K562 (cell line): ENCODE measurements at regions not wholly inside any gene's neighbourhood (a gene's known extent, or its start where the extent isn't known, plus 50 kb on each side); places are given as distances from the start of the nearest gene placed in this dataset.

Experiments
- ATAC-seq: fragments of 200-7000 bp; cut with Tn5 transposase; 3 replicates; pipeline ENCODE4 v1.9.1; 2020; ENCODE audit warnings: moderate library complexity
- BruUV-seq: library from RNA; stranded (reverse); fragments of 400-500 nt; replicated peaks from 2 replicates; lab custom pipeline; 2021; lab: Mats Ljungman, UMichigan
- CTCF ChIA-PET: fragments of 300-600 bp; formaldehyde crosslinking; extraction: SDS; loops from one replicate; lab custom pipeline; 2021; ENCODE audit warnings: low intra/inter-chr PET ratio; lab: Yijun Ruan, JAX
- POLR2A ChIA-PET: fragments of 300-600, 350-650 bp; sonication (Branson Sonifier 250); formaldehyde crosslinking; extraction: SDS; loops from one replicate; lab custom pipeline; 2021; ENCODE audit warnings: antibody characterized with exemption, inconsistent platforms; lab: Yijun Ruan, JAX
- DNase-seq, 4 experiments: peaks; one replicate each; pipeline versions ENCODE4 v3.0.0 to v3.0.0-alpha.2; 2011 to 2018; ENCODE audit warnings: low spot score in 3 of 4, mixed read lengths in 3 of 4; ENCODE audit errors: extremely low read depth in 1 of 4
- FAIRE-seq: peaks from 2 replicates; lab custom pipeline; 2011; peaks lifted over from hg19 to GRCh38; lab: Jason Lieb, UNC
- H2AFZ ChIP-seq: 2 replicates; pipeline ENCODE4 v1.6.0; 2011; ENCODE audit warnings: low read depth, low read length, control low read depth, inconsistent platforms
- H3K27ac ChIP-seq: fragments of 200-600 bp; 3 replicates; pipeline ENCODE4 v1.8.0; 2011; ENCODE audit warnings: low read depth, mild to moderate bottlenecking, control low read depth, inconsistent platforms, low read length, moderate library complexity, mixed read lengths; ENCODE audit errors: extremely low read depth
- H3K27me3 ChIP-seq, 2 experiments: fragments of 300-600 bp in 1 of 2; 2 replicates in 1 of 2; 3 replicates in 1 of 2; pipeline versions ENCODE4 v1.6.0 to v1.8.0; 2011; ENCODE audit warnings: inconsistent platforms in 2 of 2, low read length in 2 of 2, mild to moderate bottlenecking in 1 of 2, mixed read lengths in 1 of 2, moderate library complexity in 1 of 2; ENCODE audit not compliant: control insufficient read depth in 2 of 2, insufficient read depth in 2 of 2
- H3K36me3 ChIP-seq: fragments of 300-600 bp; 3 replicates; pipeline ENCODE4 v1.8.0; 2011; ENCODE audit warnings: mild to moderate bottlenecking, low read length, inconsistent platforms; ENCODE audit not compliant: control insufficient read depth, insufficient read depth
- H3K4me1 ChIP-seq, 2 experiments: fragments of 200-600 bp in 1 of 2; replicated peaks in 1 of 2; 2 replicates in 1 of 2; 3 replicates in 1 of 2; pipeline versions ENCODE4 v1.5.1 to v1.8.0; 2011; ENCODE audit warnings: inconsistent platforms in 2 of 2, low read length in 2 of 2, mild to moderate bottlenecking in 1 of 2, mixed read lengths in 1 of 2, moderate library complexity in 1 of 2; ENCODE audit not compliant: control insufficient read depth in 2 of 2, insufficient read depth in 2 of 2
- H3K4me2 ChIP-seq: 2 replicates; pipeline ENCODE4 v1.6.1; 2011; ENCODE audit warnings: low read length, control low read depth, inconsistent platforms, mixed read lengths; ENCODE audit not compliant: insufficient read depth
- H3K4me3 ChIP-seq: fragments of 200-600 bp; sonication (generic), shearing (Covaris generic); 2 replicates; pipeline ENCODE4 v1.5.1; 2016; ENCODE audit warnings: control low read depth, inconsistent platforms
- H3K79me2 ChIP-seq: fragments of 200-600 bp; 3 replicates; pipeline ENCODE4 v1.8.0; 2011; ENCODE audit warnings: low read length, inconsistent platforms; ENCODE audit not compliant: control insufficient read depth, insufficient read depth
- H3K9ac ChIP-seq, 2 experiments: 2 replicates each; pipeline versions ENCODE4 v1.6.0 to v1.6.1; 2011; ENCODE audit warnings: low read depth in 2 of 2, low read length in 2 of 2, control low read depth in 1 of 2, inconsistent platforms in 1 of 2, mild to moderate bottlenecking in 1 of 2, mixed read lengths in 1 of 2; ENCODE audit not compliant: insufficient read depth in 1 of 2
- H3K9me1 ChIP-seq: one replicate; pipeline ENCODE4 v1.6.0; 2011; ENCODE audit warnings: inconsistent platforms, mild to moderate bottlenecking, low read length, moderate library complexity; ENCODE audit not compliant: control insufficient read depth, insufficient read depth
- H3K9me3 ChIP-seq: replicated peaks from 2 replicates; pipeline ENCODE4 v1.5.1; 2011; ENCODE audit warnings: low read depth, low read length, inconsistent platforms; ENCODE audit not compliant: control insufficient read depth, insufficient read depth
- H4K20me1 ChIP-seq: replicated peaks from 2 replicates; pipeline ENCODE4 v1.6.1; 2011; ENCODE audit warnings: low read length, inconsistent platforms, mixed read lengths; ENCODE audit not compliant: control insufficient read depth, insufficient read depth
- CBFB ChIP-seq: sonication (generic); formaldehyde crosslinking; IDR thresholded peaks from 2 replicates; pipeline ENCODE4 v1.4.0; 2020; ENCODE audit warnings: mild to moderate bottlenecking, missing genetic modification reagents
- CBX8 ChIP-seq: fragments of 200-600 bp; sonication (generic); IDR thresholded peaks from 2 replicates; pipeline ENCODE4 v1.6.1; 2012; ENCODE audit warnings: borderline replicate concordance, mixed run types, low read depth, mild to moderate bottlenecking, moderate library complexity, mixed read lengths, low read length, control low read depth, inconsistent platforms; ENCODE audit not compliant: poor library complexity, severe bottlenecking; ENCODE audit errors: extremely low read depth
- DMBX1 ChIP-seq: fragments of 250-450 bp; sonication (Bioruptor Pico); IDR thresholded peaks from 2 replicates; pipeline ENCODE4 v1.8.0; 2022; ENCODE audit warnings: inconsistent platforms, mild to moderate bottlenecking, moderate library complexity, borderline replicate concordance
- FUS ChIP-seq: fragments of 200-400 bp; formaldehyde crosslinking; optimal IDR thresholded peaks from 2 replicates; pipeline ENCODE3; 2017; ENCODE audit warnings: low read depth, low read length
- HOXB6 ChIP-seq: fragments of 250-450 bp; sonication (Bioruptor Pico); IDR thresholded peaks from 2 replicates; pipeline ENCODE4 v1.5.1; 2022; ENCODE audit warnings: mild to moderate bottlenecking, borderline replicate concordance
- MEF2D ChIP-seq: conservative IDR thresholded peaks from 2 replicates; pipeline ENCODE4 v1.6.1; 2016; ENCODE audit warnings: low read depth, missing genetic modification characterization, missing compliant biosample characterization
- NCOR1 ChIP-seq: fragments of 450-650 bp; IDR thresholded peaks from 2 replicates; pipeline ENCODE4 v1.6.1; 2016; ENCODE audit warnings: mild to moderate bottlenecking, moderate library complexity
- POLR3G ChIP-seq: IDR thresholded peaks from 2 replicates; pipeline ENCODE4 v1.6.1; 2011; ENCODE audit not compliant: insufficient read length, insufficient replicate concordance; ENCODE audit errors: extremely low read depth
- RBM14 ChIP-seq: fragments of 200-400 bp; formaldehyde crosslinking; IDR thresholded peaks from 2 replicates; pipeline ENCODE4 v1.6.1; 2018; ENCODE audit warnings: low read depth, mild to moderate bottlenecking, low read length, moderate library complexity, borderline replicate concordance; ENCODE audit not compliant: insufficient read depth
- SMARCE1 ChIP-seq: fragments of 450-650 bp; IDR thresholded peaks from 2 replicates; pipeline ENCODE4 v1.7.1; 2016; ENCODE audit warnings: mild to moderate bottlenecking
- ZC3H8 ChIP-seq: fragments of 450-650 bp; IDR thresholded peaks from 2 replicates; pipeline ENCODE4 v1.6.1; 2017
- ZKSCAN3 ChIP-seq: fragments of 250-450 bp; sonication (Bioruptor Pico); IDR thresholded peaks from 2 replicates; pipeline ENCODE4 v1.4.0; 2020
- ZNF347 ChIP-seq: fragments of 450-650 bp; formaldehyde crosslinking; IDR thresholded peaks from 2 replicates; pipeline ENCODE4 v1.4.0; 2020; ENCODE audit warnings: low read depth, mild to moderate bottlenecking, moderate library complexity
- ZSCAN32 ChIP-seq: fragments of 450-650 bp; formaldehyde crosslinking; IDR thresholded peaks from 2 replicates; pipeline ENCODE4 v1.4.0; 2020; ENCODE audit warnings: mild to moderate bottlenecking, moderate library complexity
- WGBS: fragments of 100-300 bp; shearing (Covaris generic); methylation state at CpG from one replicate; pipeline ENCODE4 v1.1.6; 2016; ENCODE audit warnings: low coverage, mixed read lengths; ENCODE audit not compliant: insufficient coverage; ENCODE audit errors: missing lambda C conversion rate; 5-methylcytosine and 5-hydroxymethylcytosine counted together
- in situ Hi-C: fragments of 300-500 bp; cut with MboI; formaldehyde crosslinking; loops from 4 replicates; pipeline ENCODE4 v1.15.0; 2018; ENCODE audit warnings: inconsistent platforms, mixed read lengths
- intact Hi-C: fragments of 100-400 bp; cut with micrococcal nuclease; formaldehyde crosslinking; loops from 2 replicates; pipeline ENCODE4 v1.14.2; 2022
- TF ChIP-seq, protein P1 (sequence below): fragments of 450-650 bp; formaldehyde crosslinking; IDR thresholded peaks from 2 replicates; pipeline ENCODE4 v1.4.0; 2022; ENCODE audit warnings: missing genetic modification characterization
- TF ChIP-seq, protein P2 (sequence below): fragments of 250-450 bp; sonication (Bioruptor Pico); IDR thresholded peaks from 2 replicates; pipeline ENCODE4 v1.8.0; 2021; ENCODE audit warnings: moderate library complexity, mild to moderate bottlenecking, inconsistent platforms

DNA sequence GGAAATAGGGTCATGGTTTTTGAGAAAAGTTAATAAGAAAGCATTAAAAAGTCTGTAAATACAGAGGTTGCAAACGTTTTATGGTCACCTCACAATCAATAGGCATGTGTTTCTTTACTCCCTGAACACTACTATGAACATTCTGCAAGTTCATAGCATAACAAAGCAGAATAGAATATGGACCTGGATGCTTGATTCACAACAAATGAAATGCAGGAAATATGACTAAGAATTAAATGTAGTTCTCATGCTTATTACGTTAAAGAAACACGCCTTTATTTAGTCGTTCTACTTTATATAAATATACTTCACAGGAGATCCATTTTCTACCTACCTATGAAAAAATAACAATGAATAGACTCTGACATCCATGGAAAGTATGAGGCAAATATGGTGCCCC lies 344.0 kb downstream of the KCTD12 start:
- BruUV-seq: no TSS peak
- 2% methylated on average over 4 of the region's 4 CpGs for WGBS
- no peak overlapping the region for H2AFZ ChIP-seq
- H3K4me2 ChIP-seq: no peak overlapping the region
- POLR2A ChIA-PET: no interaction called here
- no peaks in the 10 kb centered on the region for H3K4me1 ChIP-seq
- H3K79me2 ChIP-seq: no peaks in the 10 kb centered on the region
- no peaks in the 10 kb centered on the region for H3K9me1 ChIP-seq
- no peaks in the 10 kb centered on the region for H3K27me3 ChIP-seq
- TF ChIP-seq ZKSCAN3 (CRISPR knock-in tag) (no peak), CBFB (CRISPR knock-in tag) (no peak), HOXB6 (CRISPR knock-in tag) (no peak), ZC3H8 (no peak), DMBX1 (no peak), SMARCE1 (no peak), FUS (no peak), ZSCAN32 (no peak), NCOR1 (no peak), MEF2D (tag) (no peak), CBX8 (no peak), RBM14 (no peak), ZNF347 (CRISPR knock-in tag) (no peak), POLR3G (no peak)
- TF ChIP-seq, protein P1, sequence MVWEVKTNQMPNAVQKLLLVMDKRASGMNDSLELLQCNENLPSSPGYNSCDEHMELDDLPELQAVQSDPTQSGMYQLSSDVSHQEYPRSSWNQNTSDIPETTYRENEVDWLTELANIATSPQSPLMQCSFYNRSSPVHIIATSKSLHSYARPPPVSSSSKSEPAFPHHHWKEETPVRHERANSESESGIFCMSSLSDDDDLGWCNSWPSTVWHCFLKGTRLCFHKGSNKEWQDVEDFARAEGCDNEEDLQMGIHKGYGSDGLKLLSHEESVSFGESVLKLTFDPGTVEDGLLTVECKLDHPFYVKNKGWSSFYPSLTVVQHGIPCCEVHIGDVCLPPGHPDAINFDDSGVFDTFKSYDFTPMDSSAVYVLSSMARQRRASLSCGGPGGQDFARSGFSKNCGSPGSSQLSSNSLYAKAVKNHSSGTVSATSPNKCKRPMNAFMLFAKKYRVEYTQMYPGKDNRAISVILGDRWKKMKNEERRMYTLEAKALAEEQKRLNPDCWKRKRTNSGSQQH: no peak
- TF ChIP-seq, protein P2, sequence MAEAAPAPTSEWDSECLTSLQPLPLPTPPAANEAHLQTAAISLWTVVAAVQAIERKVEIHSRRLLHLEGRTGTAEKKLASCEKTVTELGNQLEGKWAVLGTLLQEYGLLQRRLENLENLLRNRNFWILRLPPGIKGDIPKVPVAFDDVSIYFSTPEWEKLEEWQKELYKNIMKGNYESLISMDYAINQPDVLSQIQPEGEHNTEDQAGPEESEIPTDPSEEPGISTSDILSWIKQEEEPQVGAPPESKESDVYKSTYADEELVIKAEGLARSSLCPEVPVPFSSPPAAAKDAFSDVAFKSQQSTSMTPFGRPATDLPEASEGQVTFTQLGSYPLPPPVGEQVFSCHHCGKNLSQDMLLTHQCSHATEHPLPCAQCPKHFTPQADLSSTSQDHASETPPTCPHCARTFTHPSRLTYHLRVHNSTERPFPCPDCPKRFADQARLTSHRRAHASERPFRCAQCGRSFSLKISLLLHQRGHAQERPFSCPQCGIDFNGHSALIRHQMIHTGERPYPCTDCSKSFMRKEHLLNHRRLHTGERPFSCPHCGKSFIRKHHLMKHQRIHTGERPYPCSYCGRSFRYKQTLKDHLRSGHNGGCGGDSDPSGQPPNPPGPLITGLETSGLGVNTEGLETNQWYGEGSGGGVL: no peak
- in situ Hi-C loops (no loop called here), intact Hi-C loops (no loop called here)
- no peak overlapping the region for H3K27ac ChIP-seq
- DNase-seq (no peak), ATAC-seq (no peak), FAIRE-seq (no peak)
- H3K4me3 ChIP-seq: no peak overlapping the region
- no peaks in the 10 kb centered on the region for H3K36me3 ChIP-seq
- H3K9ac ChIP-seq: no peak overlapping the region
- H3K9me3 ChIP-seq: no peaks in the 10 kb centered on the region
- H4K20me1 ChIP-seq: no peaks in the 10 kb centered on the region
- CTCF ChIA-PET: no interaction called here
